PFSK-1 (cell line): ENCODE measurements at regions not wholly inside any gene's neighbourhood (a gene's known extent, or its start where the extent isn't known, plus 50 kb on each side); places are given as distances from the start of the nearest gene placed in this dataset.

ENCODE experiments used
- FOXP2 ChIP-seq: optimal IDR thresholded peaks from 2 replicates; pipeline ENCODE3; 2011; ENCODE audit warnings: borderline replicate concordance, control low read depth, inconsistent platforms; ENCODE audit not compliant: insufficient read depth; ENCODE audit errors: extremely low read length, extremely low read depth
- POLR2AphosphoS5 ChIP-seq: IDR thresholded peaks from 2 replicates; pipeline ENCODE4 v1.6.1; 2012; ENCODE audit warnings: low read depth, mild to moderate bottlenecking, control low read depth, low read length, moderate library complexity
- REST ChIP-seq, 2 experiments: IDR thresholded peaks; 2 replicates each; pipeline versions ENCODE4 v1.6.1 to v1.8.0; 2011 to 2012; ENCODE audit warnings: low read depth in 2 of 2, low read length in 2 of 2, control low read depth in 1 of 2, inconsistent platforms in 1 of 2, mild to moderate bottlenecking in 1 of 2, moderate library complexity in 1 of 2; ENCODE audit not compliant: insufficient read depth in 1 of 2
- SIN3A ChIP-seq: IDR thresholded peaks from 2 replicates; pipeline ENCODE4 v1.6.1; 2012; ENCODE audit warnings: mild to moderate bottlenecking, low read length, moderate library complexity, borderline replicate concordance; ENCODE audit not compliant: insufficient read depth
- TAF1 ChIP-seq: IDR thresholded peaks from 2 replicates; pipeline ENCODE4 v1.6.1; 2012; ENCODE audit warnings: low read length, control low read depth, borderline replicate concordance; ENCODE audit not compliant: insufficient read depth

DNA sequence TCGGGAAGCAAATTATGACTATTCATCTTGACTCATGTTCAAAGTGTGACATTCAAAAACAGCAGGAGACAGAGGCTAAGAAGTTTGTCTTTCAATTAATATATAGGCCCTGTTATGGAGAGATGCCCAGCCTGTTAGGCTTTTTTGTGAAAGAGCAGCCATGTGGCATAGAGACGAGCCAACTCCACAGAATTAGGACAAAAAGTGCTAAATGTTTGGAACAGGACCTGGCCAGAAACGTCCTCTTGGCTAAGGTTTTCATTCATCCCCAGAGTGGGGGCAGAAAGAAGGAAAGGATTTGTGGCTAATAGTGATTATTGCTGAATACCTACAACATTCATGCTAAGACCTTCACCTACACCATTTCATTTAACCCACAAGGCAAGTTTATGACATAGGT lies 324.7 kb upstream of the NPVF start:
- no peak for TF ChIP-seq FOXP2
- no peak for TF ChIP-seq REST (IDR thresholded peaks at IDR 0.05; ENCODE audit: insufficient read depth in 1 of 2, low read depth in 2 of 2, low read length in 2 of 2)
- no peak for TF ChIP-seq POLR2AphosphoS5
- TF ChIP-seq TAF1 = no peak
- no peak for TF ChIP-seq SIN3A

DNA sequence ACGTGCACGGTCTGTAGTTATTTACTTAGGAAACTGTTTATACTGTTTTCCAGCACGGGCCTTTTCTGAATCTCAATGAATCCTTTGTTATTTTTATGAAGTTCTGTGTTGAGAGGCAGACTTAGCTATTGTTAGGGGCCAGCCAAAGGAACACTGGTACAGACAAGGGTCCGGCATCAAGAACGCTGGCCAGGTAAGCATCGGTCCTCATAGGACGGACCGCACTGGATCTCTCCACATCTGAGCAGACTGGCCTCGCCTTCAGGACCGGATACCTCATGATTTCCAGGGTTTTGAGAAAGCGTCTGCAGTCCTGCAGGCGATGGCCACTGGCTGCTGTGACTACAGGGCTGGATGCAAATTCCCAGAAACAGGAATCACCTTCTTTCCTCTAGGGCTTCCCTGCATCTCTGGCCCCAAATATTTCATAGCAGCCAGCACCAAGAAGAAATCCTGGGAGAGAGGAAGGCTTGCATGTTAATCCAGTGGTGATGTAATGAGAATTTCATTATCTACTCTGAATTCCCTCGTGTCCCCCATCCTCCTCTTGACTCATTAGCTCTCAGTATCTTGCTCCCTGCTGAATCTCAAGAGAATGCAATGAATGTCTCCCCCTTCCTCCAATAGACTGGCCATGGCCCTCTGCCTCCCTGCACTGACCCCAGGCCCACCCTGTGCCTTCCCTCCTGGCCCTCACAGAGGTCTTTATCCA lies 325.4 kb upstream of the NPVF start:
- TF ChIP-seq FOXP2 (no peak), SIN3A (no peak), REST (IDR thresholded peaks at IDR 0.05; ENCODE audit: insufficient read depth in 1 of 2, low read depth in 2 of 2, low read length in 2 of 2) (no peak), POLR2AphosphoS5 (no peak), TAF1 (no peak)

DNA sequence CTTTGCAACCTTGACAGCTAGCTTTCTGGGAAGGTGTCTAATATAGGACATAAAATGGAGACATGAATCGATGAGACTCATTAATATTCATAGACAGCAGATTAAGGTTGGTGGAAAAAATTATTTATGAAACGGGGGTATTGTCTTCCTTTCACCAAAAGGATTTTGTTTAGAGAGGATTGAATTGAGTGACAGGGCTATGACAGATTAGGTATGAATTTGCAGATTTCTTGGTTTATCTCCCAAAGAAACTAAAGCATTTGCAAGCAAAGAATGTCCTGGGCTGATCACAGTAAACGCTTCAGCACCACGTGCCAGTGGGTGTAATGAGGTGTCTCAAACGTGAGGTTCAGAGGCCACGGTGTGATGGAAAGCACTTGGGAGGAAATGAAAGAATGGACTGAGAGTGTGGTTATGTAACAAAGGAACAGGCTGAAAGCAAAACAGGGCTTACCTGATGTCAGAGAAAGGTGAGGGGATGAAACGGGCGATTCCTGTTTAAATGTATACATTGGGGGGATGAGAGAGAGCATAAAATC lies 329.2 kb upstream of the NPVF start:
- TF ChIP-seq POLR2AphosphoS5 (no peak), TAF1 (no peak), REST (IDR thresholded peaks at IDR 0.05; ENCODE audit: insufficient read depth in 1 of 2, low read depth in 2 of 2, low read length in 2 of 2) (no peak), SIN3A (no peak), FOXP2 (no peak)

DNA sequence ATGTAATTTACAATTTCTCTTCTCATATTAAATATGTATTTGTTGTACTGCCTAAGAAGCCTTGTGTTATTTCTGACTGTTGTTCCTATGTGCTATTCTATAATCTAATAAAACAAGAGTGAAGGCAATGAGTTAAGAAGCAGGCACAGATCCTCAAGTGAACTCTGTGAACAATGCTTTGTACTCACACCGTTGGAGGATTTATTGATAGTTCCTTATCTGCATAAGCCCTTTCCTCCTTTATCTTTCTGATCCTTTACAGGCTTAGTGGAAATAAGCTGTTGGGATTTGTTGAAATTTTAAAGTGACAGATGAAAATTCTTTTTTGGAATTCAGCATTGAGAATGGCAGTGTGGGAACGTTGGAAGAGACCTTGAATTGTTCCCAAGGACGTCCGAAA lies 329.6 kb upstream of the NPVF start:
- no peak for TF ChIP-seq SIN3A
- no peak for TF ChIP-seq FOXP2
- no peak for TF ChIP-seq REST (IDR thresholded peaks at IDR 0.05; ENCODE audit: insufficient read depth in 1 of 2, low read depth in 2 of 2, low read length in 2 of 2)
- TF ChIP-seq POLR2AphosphoS5 = no peak
- TF ChIP-seq TAF1 = no peak
